Neural cell (in vitro differentiated cells): ENCODE measurements at regions not wholly inside any gene's neighbourhood (a gene's known extent, or its start where the extent isn't known, plus 50 kb on each side); places are given as distances from the start of the nearest gene placed in this dataset.
A peak's percentile ranks its signal among the peaks of the same experiment; 100 is the strongest.

Source experiments
- H2AFZ ChIP-seq: fragments of 200-600, 300-800 bp; sonication (generic), shearing (Covaris generic); 2 replicates; pipeline ENCODE4 v1.6.0; 2014; ENCODE audit warnings: low read depth, mild to moderate bottlenecking, antibody characterized with exemption, low read length, moderate library complexity
- H3F3A ChIP-seq: fragments of 200-600 bp; shearing (Covaris generic); 2 replicates; pipeline ENCODE4 v1.6.1; 2016; ENCODE audit warnings: mild to moderate bottlenecking, moderate library complexity, mixed read lengths, antibody characterized with exemption, low read length; ENCODE audit not compliant: insufficient read depth, poor library complexity, severe bottlenecking
- H3K27ac ChIP-seq: fragments of 200-600, 300-800 bp; sonication (generic), shearing (Covaris generic); 2 replicates; pipeline ENCODE4 v1.5.1; 2014; ENCODE audit warnings: mild to moderate bottlenecking, low read length, moderate library complexity
- H3K27me3 ChIP-seq: fragments of 300-800, 200-600 bp; sonication (generic), shearing (Covaris generic); 2 replicates; pipeline ENCODE4 v1.6.0; 2014; ENCODE audit warnings: mild to moderate bottlenecking, low read depth, low read length, moderate library complexity; ENCODE audit not compliant: insufficient read depth
- H3K36me3 ChIP-seq: fragments of 300-800, 200-600 bp; sonication (generic), shearing (Covaris generic); 2 replicates; pipeline ENCODE4 v1.5.1; 2014; ENCODE audit warnings: mild to moderate bottlenecking, antibody characterized with exemption, low read length, moderate library complexity; ENCODE audit not compliant: insufficient read depth
- H3K4me2 ChIP-seq: fragments of 300-800, 200-600 bp; sonication (generic), shearing (Covaris generic); 2 replicates; pipeline ENCODE4 v1.6.0; 2014; ENCODE audit warnings: mild to moderate bottlenecking, low read length
- H3K4me3 ChIP-seq: fragments of 300-800, 200-600 bp; sonication (generic), shearing (Covaris generic); 2 replicates; pipeline ENCODE4 v1.5.1; 2014; ENCODE audit warnings: mild to moderate bottlenecking, low read length, moderate library complexity
- H3K79me2 ChIP-seq: fragments of 200-600 bp; shearing (Covaris generic); replicated peaks from 2 replicates; pipeline ENCODE4 v1.6.0; 2014; ENCODE audit warnings: mild to moderate bottlenecking, low read length, moderate library complexity; ENCODE audit not compliant: insufficient read depth
- H3K9ac ChIP-seq: fragments of 300-800, 200-600 bp; sonication (generic), shearing (Covaris generic); 2 replicates; pipeline ENCODE4 v1.6.1; 2016; ENCODE audit warnings: mild to moderate bottlenecking, low read length, mixed read lengths
- H3K9me2 ChIP-seq: fragments of 200-600 bp; shearing (Covaris generic); 2 replicates; pipeline ENCODE4 v1.6.1; 2016; ENCODE audit warnings: mild to moderate bottlenecking, low read length, mixed read lengths; ENCODE audit not compliant: insufficient read depth
- H3K9me3 ChIP-seq: fragments of 200-600, 300-800 bp; sonication (generic), shearing (Covaris generic); 2 replicates; pipeline ENCODE4 v1.6.1; 2016; ENCODE audit warnings: mild to moderate bottlenecking, mixed run types, low read length, moderate library complexity, mixed read lengths
- H4K20me1 ChIP-seq: fragments of 200-600 bp; shearing (Covaris generic); 2 replicates; pipeline ENCODE4 v1.6.1; 2016; ENCODE audit warnings: mild to moderate bottlenecking, mixed run types; ENCODE audit not compliant: insufficient read depth
- CTCF ChIP-seq: fragments of 450-650 bp; IDR thresholded peaks from 2 replicates; pipeline ENCODE4 v1.5.1; 2014; ENCODE audit warnings: antibody characterized with exemption, mild to moderate bottlenecking, moderate library complexity; ENCODE audit not compliant: poor library complexity, severe bottlenecking
- EP300 ChIP-seq: fragments of 450-650 bp; conservative IDR thresholded peaks from 2 replicates; pipeline ENCODE4 v1.6.1; 2014; ENCODE audit warnings: antibody characterized with exemption, mild to moderate bottlenecking, moderate library complexity; ENCODE audit not compliant: poor library complexity, severe bottlenecking
- EZH2 ChIP-seq: fragments of 200-600, 300-800 bp; shearing (Covaris generic), sonication (generic); IDR thresholded peaks from 2 replicates; pipeline ENCODE4 v1.6.1; 2014; ENCODE audit warnings: antibody characterized with exemption, low read length, borderline replicate concordance, mild to moderate bottlenecking; ENCODE audit not compliant: insufficient read depth, poor library complexity, severe bottlenecking
- MXI1 ChIP-seq: fragments of 450-650 bp; conservative IDR thresholded peaks from 2 replicates; pipeline ENCODE4 v1.6.1; 2014; ENCODE audit warnings: antibody characterized with exemption, mild to moderate bottlenecking; ENCODE audit not compliant: poor library complexity, severe bottlenecking
- POLR2AphosphoS5 ChIP-seq: IDR thresholded peaks from 2 replicates; pipeline ENCODE4 v1.6.1; 2012
- RAD21 ChIP-seq: fragments of 450-650 bp; conservative IDR thresholded peaks from 2 replicates; pipeline ENCODE4 v1.6.1; 2014; ENCODE audit warnings: antibody characterized with exemption, mild to moderate bottlenecking, moderate library complexity
- REST ChIP-seq: IDR thresholded peaks from 2 replicates; pipeline ENCODE4 v1.6.1; 2012; ENCODE audit warnings: borderline replicate concordance
- SMC3 ChIP-seq: fragments of 450-650 bp; conservative IDR thresholded peaks from 2 replicates; pipeline ENCODE4 v1.6.1; 2014; ENCODE audit warnings: antibody characterized with exemption, mild to moderate bottlenecking, moderate library complexity; ENCODE audit not compliant: poor library complexity
- TAF1 ChIP-seq: IDR thresholded peaks from 2 replicates; pipeline ENCODE4 v1.6.1; 2012; ENCODE audit warnings: low read depth

- Histone ChIP-seq H3K9me2 (no peaks in the 10 kb centered on the region), H3K9ac (no peak overlapping the region), H3K4me3 (no peak overlapping the region), H3K4me2 (no peak overlapping the region), H2AFZ (no peak overlapping the region), H3F3A (no peaks in the 10 kb centered on the region), H3K9me3 (no peaks in the 10 kb centered on the region), H3K27me3 (no peaks in the 10 kb centered on the region), H3K27ac (no peak overlapping the region), H4K20me1 (no peaks in the 10 kb centered on the region), H3K79me2 (no peaks in the 10 kb centered on the region), H3K36me3 (no peaks in the 10 kb centered on the region)
- peak; percentile 90 for TF ChIP-seq SMC3
- no peak for TF ChIP-seq EP300
- TF ChIP-seq CTCF = peak; percentile 78
- peak; percentile 85 for TF ChIP-seq RAD21
Observed at GRCh38 chr3:66816090-66816761, 181.9 kb upstream of the KBTBD8 start.

GRCh38 chr3:66817951-66818557 lies 180.1 kb upstream of the KBTBD8 start:
- Histone ChIP-seq H3K4me2 (no peak overlapping the region), H3K27me3 (no peaks in the 10 kb centered on the region), H3K9me3 (no peaks in the 10 kb centered on the region), H2AFZ (no peak overlapping the region), H3K27ac (no peak overlapping the region), H3K4me3 (no peak overlapping the region), H3K36me3 (no peaks in the 10 kb centered on the region), H3K9me2 (no peaks in the 10 kb centered on the region), H4K20me1 (no peaks in the 10 kb centered on the region), H3F3A (no peaks in the 10 kb centered on the region), H3K79me2 (no peaks in the 10 kb centered on the region), H3K9ac (no peak overlapping the region)
- no peak for TF ChIP-seq REST
- TF ChIP-seq EZH2 = no peak
- TF ChIP-seq CTCF = no peak
- TF ChIP-seq POLR2AphosphoS5 = no peak
- no peak for TF ChIP-seq SMC3
- TF ChIP-seq MXI1 = no peak
- TF ChIP-seq RAD21 = no peak
- TF ChIP-seq TAF1 = no peak
